SK-N-MC (cell line): ENCODE measurements at regions not wholly inside any gene's neighbourhood (a gene's known extent, or its start where the extent isn't known, plus 50 kb on each side); places are given as distances from the start of the nearest gene placed in this dataset.

Experiments
- EZH2 ChIP-seq: fragments of 200-600 bp; sonication (generic); IDR thresholded peaks from one replicate; pipeline ENCODE4 v1.6.1; 2017; ENCODE audit warnings: antibody characterized with exemption
- POLR2AphosphoS5 ChIP-seq: IDR thresholded peaks from 2 replicates; pipeline ENCODE4 v1.6.1; 2012; ENCODE audit warnings: mild to moderate bottlenecking, low read depth, low read length, borderline replicate concordance

DNA sequence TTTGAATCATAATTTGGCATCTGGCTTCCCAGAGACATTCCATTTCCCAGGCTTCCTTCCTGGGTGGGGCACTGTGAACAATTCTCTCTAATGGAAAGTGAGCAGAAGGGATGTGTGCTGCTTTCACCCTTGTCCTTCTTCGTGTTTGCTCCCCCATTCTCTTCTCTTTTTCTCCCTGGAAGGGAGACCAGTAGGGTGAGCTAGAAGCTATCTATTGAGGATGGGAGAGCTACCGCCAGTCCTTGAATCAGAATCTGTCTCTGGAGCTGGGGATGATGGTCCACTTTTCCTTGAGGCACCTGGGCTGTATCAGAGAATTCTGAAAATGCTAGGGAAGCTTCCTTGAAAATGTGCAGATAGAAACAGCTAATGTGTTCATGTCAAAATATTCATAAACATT, 453.9 kb downstream of the WDR72 start:
- TF ChIP-seq EZH2 (no peak), POLR2AphosphoS5 (no peak)
